SK-N-SH treated with all-trans-retinoic acid at 6 μM for 48 hours (cell line): ENCODE measurements at regions not wholly inside any gene's neighbourhood (a gene's known extent, or its start where the extent isn't known, plus 50 kb on each side); places are given as distances from the start of the nearest gene placed in this dataset.

ENCODE experiments used
- ATAC-seq: fragments of 200-7000 bp; cut with Tn5 transposase; 3 replicates; pipeline ENCODE4 v1.9.1; 2020; ENCODE audit warnings: mild to moderate bottlenecking, moderate library complexity
- ARNTL ChIP-seq: fragments of 450-650 bp; formaldehyde crosslinking; IDR thresholded peaks from 2 replicates; pipeline ENCODE4 v1.5.0; 2020; ENCODE audit warnings: low read depth, mild to moderate bottlenecking, moderate library complexity, borderline replicate concordance
- BACH2 ChIP-seq: fragments of 250-450 bp; sonication (Bioruptor Pico); IDR thresholded peaks from 2 replicates; pipeline ENCODE4 v1.9.0; 2021; ENCODE audit warnings: mild to moderate bottlenecking, borderline replicate concordance
- CREB5 ChIP-seq: fragments of 250-450 bp; sonication (Bioruptor Pico); IDR thresholded peaks from 2 replicates; pipeline ENCODE4 v1.5.1; 2020; ENCODE audit warnings: low read depth, mild to moderate bottlenecking, moderate library complexity
- CSDC2 ChIP-seq: fragments of 250-450 bp; sonication (Bioruptor Pico); IDR thresholded peaks from 2 replicates; pipeline ENCODE4 v1.5.0; 2020; ENCODE audit warnings: mild to moderate bottlenecking, moderate library complexity
- CSRNP3 ChIP-seq: fragments of 250-450 bp; sonication (Bioruptor Pico); IDR thresholded peaks from 2 replicates; pipeline ENCODE4 v1.5.1; 2021; ENCODE audit warnings: mild to moderate bottlenecking, moderate library complexity
- ESRRG ChIP-seq: fragments of 250-450 bp; sonication (Bioruptor Pico); IDR thresholded peaks from 2 replicates; pipeline ENCODE4 v1.6.1; 2021; ENCODE audit warnings: mild to moderate bottlenecking
- GLIS3 ChIP-seq: fragments of 250-450 bp; sonication (Bioruptor Pico); IDR thresholded peaks from 2 replicates; pipeline ENCODE4 v1.5.0; 2020; ENCODE audit warnings: mild to moderate bottlenecking, moderate library complexity
- ISL1 ChIP-seq: fragments of 250-450 bp; sonication (Bioruptor Pico); IDR thresholded peaks from 2 replicates; pipeline ENCODE4 v2.1.2; 2022; ENCODE audit warnings: mild to moderate bottlenecking, moderate library complexity
- OSR1 ChIP-seq: fragments of 250-450 bp; sonication (Bioruptor Pico); IDR thresholded peaks from 2 replicates; pipeline ENCODE4 v1.8.0; 2022; ENCODE audit warnings: moderate library complexity, mild to moderate bottlenecking, inconsistent platforms
- PATZ1 ChIP-seq: fragments of 250-450 bp; sonication (Bioruptor Pico); IDR thresholded peaks from 2 replicates; pipeline ENCODE4 v1.8.0; 2020; ENCODE audit warnings: mild to moderate bottlenecking, moderate library complexity, borderline replicate concordance
- PPARA ChIP-seq: fragments of 250-450 bp; sonication (Bioruptor Pico); IDR thresholded peaks from 2 replicates; pipeline ENCODE4 v1.5.0; 2020; ENCODE audit warnings: mild to moderate bottlenecking, borderline replicate concordance
- RARB ChIP-seq: fragments of 250-450 bp; sonication (Bioruptor Pico); IDR thresholded peaks from 2 replicates; pipeline ENCODE4 v1.8.0; 2021; ENCODE audit warnings: mild to moderate bottlenecking, moderate library complexity
- TCF4 ChIP-seq: fragments of 250-450 bp; sonication (Bioruptor Pico); IDR thresholded peaks from 2 replicates; pipeline ENCODE4 v1.8.0; 2021; ENCODE audit warnings: mild to moderate bottlenecking, moderate library complexity, borderline replicate concordance
- TOX ChIP-seq: fragments of 250-450 bp; sonication (Bioruptor Pico); IDR thresholded peaks from 2 replicates; pipeline ENCODE4 v1.8.0; 2021; ENCODE audit warnings: mild to moderate bottlenecking, moderate library complexity, borderline replicate concordance
- TSHZ2 ChIP-seq: fragments of 250-450 bp; sonication (Bioruptor Pico); IDR thresholded peaks from 2 replicates; pipeline ENCODE4 v1.5.0; 2020; ENCODE audit warnings: mild to moderate bottlenecking, moderate library complexity
- ZC3H10 ChIP-seq: fragments of 250-450 bp; sonication (Bioruptor Pico); IDR thresholded peaks from 2 replicates; pipeline ENCODE4 v1.5.1; 2021; ENCODE audit warnings: mild to moderate bottlenecking, moderate library complexity
- ZFP30 ChIP-seq: fragments of 450-650 bp; formaldehyde crosslinking; IDR thresholded peaks from 2 replicates; pipeline ENCODE4 v1.5.0; 2022; ENCODE audit warnings: mild to moderate bottlenecking, moderate library complexity
- ZNF565 ChIP-seq: fragments of 450-650 bp; formaldehyde crosslinking; conservative IDR thresholded peaks from 2 replicates; pipeline ENCODE4 v1.5.0; 2020; ENCODE audit warnings: low read depth, mild to moderate bottlenecking, moderate library complexity
- ZNF8 ChIP-seq: fragments of 450-650 bp; formaldehyde crosslinking; IDR thresholded peaks from 2 replicates; pipeline ENCODE4 v1.5.0; 2020; ENCODE audit warnings: mild to moderate bottlenecking, moderate library complexity
- TF ChIP-seq, protein P1 (sequence below): fragments of 250-450 bp; sonication (Bioruptor Pico); IDR thresholded peaks from 2 replicates; pipeline ENCODE4 v1.8.0; 2021; ENCODE audit warnings: low read depth, mild to moderate bottlenecking, moderate library complexity, borderline replicate concordance

- no peak for TF ChIP-seq TOX (CRISPR knock-in tag)
Observed at GRCh38 chr6:120686492-120686891, 647.8 kb downstream of the TBC1D32 start (continued).

- ATAC-seq, result no peak
Observed at GRCh38 chr6:120682145-120682544, 652.1 kb downstream of the TBC1D32 start.

More at GRCh38 chr6:120682145-120682544, 652.1 kb downstream of the TBC1D32 start:
- TF ChIP-seq CSDC2 (CRISPR knock-in tag) (no peak), TCF4 (no peak), ARNTL (CRISPR knock-in tag) (no peak), CSRNP3 (no peak), ZNF8 (no peak), RARB (no peak), ESRRG (CRISPR knock-in tag) (no peak), ZFP30 (CRISPR knock-in tag) (no peak), ISL1 (CRISPR knock-in tag) (no peak), ZC3H10 (CRISPR knock-in tag) (no peak), OSR1 (CRISPR knock-in tag) (no peak), CREB5 (no peak), PPARA (CRISPR knock-in tag) (no peak), TOX (CRISPR knock-in tag) (no peak), BACH2 (CRISPR knock-in tag) (no peak), ZNF565 (no peak), PATZ1 (no peak), TSHZ2 (no peak), GLIS3 (CRISPR knock-in tag) (no peak)
- TF ChIP-seq, protein P1, sequence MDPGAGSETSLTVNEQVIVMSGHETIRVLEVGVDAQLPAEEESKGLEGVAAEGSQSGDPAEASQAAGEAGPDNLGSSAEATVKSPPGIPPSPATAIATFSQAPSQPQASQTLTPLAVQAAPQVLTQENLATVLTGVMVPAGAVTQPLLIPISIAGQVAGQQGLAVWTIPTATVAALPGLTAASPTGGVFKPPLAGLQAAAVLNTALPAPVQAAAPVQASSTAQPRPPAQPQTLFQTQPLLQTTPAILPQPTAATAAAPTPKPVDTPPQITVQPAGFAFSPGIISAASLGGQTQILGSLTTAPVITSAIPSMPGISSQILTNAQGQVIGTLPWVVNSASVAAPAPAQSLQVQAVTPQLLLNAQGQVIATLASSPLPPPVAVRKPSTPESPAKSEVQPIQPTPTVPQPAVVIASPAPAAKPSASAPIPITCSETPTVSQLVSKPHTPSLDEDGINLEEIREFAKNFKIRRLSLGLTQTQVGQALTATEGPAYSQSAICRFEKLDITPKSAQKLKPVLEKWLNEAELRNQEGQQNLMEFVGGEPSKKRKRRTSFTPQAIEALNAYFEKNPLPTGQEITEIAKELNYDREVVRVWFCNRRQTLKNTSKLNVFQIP (CRISPR knock-in tag), result no peak
- TF ChIP-seq, all 23 proteins: peak for 0
